K562 (cell line): ENCODE measurements at regions not wholly inside any gene's neighbourhood (a gene's known extent, or its start where the extent isn't known, plus 50 kb on each side); places are given as distances from the start of the nearest gene placed in this dataset.

ENCODE experiments used
- CC2D1A ChIP-seq: fragments of 450-650 bp; IDR thresholded peaks from 2 replicates; pipeline ENCODE4 v1.6.1; 2017; ENCODE audit warnings: mild to moderate bottlenecking
- CHD7 ChIP-seq: fragments of 200-600 bp; sonication (generic); IDR thresholded peaks from one replicate; pipeline ENCODE4 v1.6.1; 2012; ENCODE audit warnings: mild to moderate bottlenecking, low read depth, low read length, inconsistent platforms
- KDM1A ChIP-seq, 2 experiments: fragments of 450-650 bp; IDR thresholded peaks; 2 replicates each; pipeline ENCODE4 v1.6.1; 2016; ENCODE audit warnings: mild to moderate bottlenecking in 2 of 2
- LEF1 ChIP-seq: fragments of 450-650 bp; IDR thresholded peaks from 2 replicates; pipeline ENCODE4 v1.6.1; 2016; ENCODE audit warnings: mild to moderate bottlenecking
- NKRF ChIP-seq: fragments of 450-650 bp; IDR thresholded peaks from 2 replicates; pipeline ENCODE4 v1.6.1; 2016; ENCODE audit warnings: borderline replicate concordance
- NR1H2 ChIP-seq: sonication (generic); formaldehyde crosslinking; IDR thresholded peaks from 2 replicates; pipeline ENCODE4 v1.4.0; 2020; ENCODE audit warnings: mild to moderate bottlenecking, missing genetic modification reagents
- PML ChIP-seq: IDR thresholded peaks from 2 replicates; pipeline ENCODE4 v1.6.1; 2012; ENCODE audit warnings: low read length, inconsistent platforms
- RBM17 ChIP-seq: fragments of 200-400 bp; formaldehyde crosslinking; IDR thresholded peaks from 2 replicates; pipeline ENCODE4 v1.6.1; 2017; ENCODE audit warnings: low read depth, mild to moderate bottlenecking, low read length, borderline replicate concordance
- SOX6 ChIP-seq: fragments of 450-650 bp; IDR thresholded peaks from 2 replicates; pipeline ENCODE4 v1.6.1; 2014; ENCODE audit warnings: mild to moderate bottlenecking
- TCFL5 ChIP-seq: fragments of 250-450 bp; sonication (Bioruptor Pico); conservative IDR thresholded peaks from 2 replicates; pipeline ENCODE4 v1.6.1; 2021; ENCODE audit warnings: mild to moderate bottlenecking, moderate library complexity, matching md5 sums
- WHSC1 ChIP-seq: IDR thresholded peaks from one replicate; pipeline ENCODE4 v1.6.1; 2012; ENCODE audit warnings: low read length, control low read depth, inconsistent platforms
- TF ChIP-seq, protein P1 (sequence below): fragments of 450-650 bp; IDR thresholded peaks from 2 replicates; pipeline ENCODE4 v1.6.1; 2016; ENCODE audit warnings: missing biosample characterization, missing genetic modification characterization

DNA sequence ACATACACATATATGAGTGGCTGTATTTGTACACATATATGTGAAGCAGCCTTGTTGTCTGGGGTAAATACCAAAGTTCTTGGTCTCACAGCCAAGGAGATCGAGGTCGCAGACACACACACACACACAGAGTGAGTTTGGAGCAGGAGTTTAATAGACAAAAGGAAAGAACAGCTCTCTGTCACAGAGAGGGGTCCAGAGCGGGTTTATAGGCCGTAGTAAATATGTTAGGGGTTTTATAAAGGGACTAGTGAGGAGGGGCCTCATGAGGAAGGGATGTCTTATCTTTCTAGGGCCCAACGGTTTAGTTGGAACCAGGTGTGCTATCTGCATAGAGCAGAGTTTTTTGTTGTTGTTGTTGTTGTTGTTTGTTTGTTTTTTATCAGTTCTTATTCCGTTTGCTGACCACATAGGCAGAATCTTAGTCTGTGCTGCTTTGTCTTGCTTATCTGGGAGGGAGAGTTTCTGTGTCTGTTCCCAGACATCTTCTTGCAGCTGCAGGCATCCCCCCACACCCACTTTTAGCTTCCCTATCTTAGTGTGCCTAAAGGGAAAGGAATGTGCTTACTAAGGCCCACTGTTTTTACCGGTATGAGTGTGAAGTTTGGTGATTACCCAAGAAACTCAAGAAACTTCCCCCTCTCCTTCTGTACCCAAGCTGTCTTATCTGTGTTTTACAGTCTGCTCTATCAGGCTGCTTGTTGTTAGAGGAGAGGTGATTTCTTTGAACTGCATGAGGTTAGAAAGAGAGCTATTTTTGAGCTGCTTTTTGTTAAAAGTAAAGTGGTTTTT is 91.9 kb downstream of the TENT5D start (continued):
- TF ChIP-seq RBM17 (no peak), TCFL5 (no peak), CC2D1A (peak; percentile 87; the same call in 1 of the 2 replicates), KDM1A (IDR thresholded peaks at IDR 0.05) (peak; percentile 97), LEF1 (peak; percentile 87), NR1H2 (CRISPR knock-in tag) (no peak), SOX6 (peak; percentile 95), PML (peak; percentile 85), CHD7 (no peak), NKRF (no peak), WHSC1 (no peak)
- TF ChIP-seq, protein P1, sequence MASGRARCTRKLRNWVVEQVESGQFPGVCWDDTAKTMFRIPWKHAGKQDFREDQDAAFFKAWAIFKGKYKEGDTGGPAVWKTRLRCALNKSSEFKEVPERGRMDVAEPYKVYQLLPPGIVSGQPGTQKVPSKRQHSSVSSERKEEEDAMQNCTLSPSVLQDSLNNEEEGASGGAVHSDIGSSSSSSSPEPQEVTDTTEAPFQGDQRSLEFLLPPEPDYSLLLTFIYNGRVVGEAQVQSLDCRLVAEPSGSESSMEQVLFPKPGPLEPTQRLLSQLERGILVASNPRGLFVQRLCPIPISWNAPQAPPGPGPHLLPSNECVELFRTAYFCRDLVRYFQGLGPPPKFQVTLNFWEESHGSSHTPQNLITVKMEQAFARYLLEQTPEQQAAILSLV = no peak
